Osteocyte (in vitro differentiated cells): ENCODE measurements at regions not wholly inside any gene's neighbourhood (a gene's known extent, or its start where the extent isn't known, plus 50 kb on each side); places are given as distances from the start of the nearest gene placed in this dataset.
A peak's percentile ranks its signal among the peaks of the same experiment; 100 is the strongest.

Source experiments
- DNase-seq: peaks from one replicate; pipeline ENCODE4 v3.0.0; 2021; ENCODE audit warnings: mixed read lengths; ENCODE audit not compliant: unreplicated experiment; ENCODE audit errors: extremely low spot score
- H3K27ac Mint-ChIP-seq: one replicate; pipeline ENCODE4 v1.8.0; 2021; ENCODE audit warnings: mild to moderate bottlenecking, mixed read lengths; ENCODE audit not compliant: unreplicated experiment
- H3K27me3 Mint-ChIP-seq: one replicate; pipeline ENCODE4 v1.8.0; 2021; ENCODE audit warnings: mixed read lengths; ENCODE audit not compliant: unreplicated experiment
- H3K36me3 Mint-ChIP-seq: one replicate; pipeline ENCODE4 v1.8.0; 2021; ENCODE audit warnings: mixed read lengths; ENCODE audit not compliant: unreplicated experiment
- H3K4me1 Mint-ChIP-seq: one replicate; pipeline ENCODE4 v1.8.0; 2021; ENCODE audit warnings: mixed read lengths; ENCODE audit not compliant: unreplicated experiment
- H3K4me3 Mint-ChIP-seq: one replicate; pipeline ENCODE4 v1.8.0; 2021; ENCODE audit warnings: mild to moderate bottlenecking, moderate library complexity, mixed read lengths; ENCODE audit not compliant: unreplicated experiment
- H3K9me3 Mint-ChIP-seq: one replicate; pipeline ENCODE4 v1.8.0; 2021; ENCODE audit warnings: mixed read lengths; ENCODE audit not compliant: unreplicated experiment
- CTCF ChIP-seq: fragments of 200-600 bp; sonication (generic); IDR thresholded peaks from 2 replicates; pipeline ENCODE4 v1.5.0; 2021; ENCODE audit warnings: antibody characterized with exemption, mild to moderate bottlenecking, moderate library complexity

DNA sequence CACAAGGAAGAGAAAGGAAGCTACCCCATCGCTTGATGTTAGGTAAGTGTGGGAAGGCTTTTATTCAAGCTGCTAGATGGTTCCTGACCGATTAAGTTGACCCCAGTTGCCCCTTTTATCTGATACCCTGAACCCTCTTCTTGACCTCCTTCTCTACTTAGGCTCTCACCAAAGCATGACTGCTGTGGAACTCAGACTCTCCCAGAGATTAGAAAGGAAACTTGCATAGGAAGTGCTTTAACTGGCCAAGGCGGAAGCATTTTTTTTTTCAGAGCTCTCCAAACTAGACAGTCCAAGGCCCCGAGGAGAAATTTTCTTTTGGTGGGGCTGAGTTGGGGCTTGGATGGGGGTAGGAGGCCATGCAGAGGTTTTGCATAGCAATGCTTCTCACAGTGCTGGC is 101.3 kb upstream of the USP24 start:
- no peak overlapping the region for H3K4me3 Mint-ChIP-seq
- H3K4me1 Mint-ChIP-seq: peaks cover 25% of the 10 kb centered on the region
- no peaks in the 10 kb centered on the region for H3K36me3 Mint-ChIP-seq
- TF ChIP-seq CTCF: no peak
- no peaks in the 10 kb centered on the region for H3K27me3 Mint-ChIP-seq
- no peak overlapping the region for H3K27ac Mint-ChIP-seq
- DNase-seq: no peak
- no peaks in the 10 kb centered on the region for H3K9me3 Mint-ChIP-seq

DNA sequence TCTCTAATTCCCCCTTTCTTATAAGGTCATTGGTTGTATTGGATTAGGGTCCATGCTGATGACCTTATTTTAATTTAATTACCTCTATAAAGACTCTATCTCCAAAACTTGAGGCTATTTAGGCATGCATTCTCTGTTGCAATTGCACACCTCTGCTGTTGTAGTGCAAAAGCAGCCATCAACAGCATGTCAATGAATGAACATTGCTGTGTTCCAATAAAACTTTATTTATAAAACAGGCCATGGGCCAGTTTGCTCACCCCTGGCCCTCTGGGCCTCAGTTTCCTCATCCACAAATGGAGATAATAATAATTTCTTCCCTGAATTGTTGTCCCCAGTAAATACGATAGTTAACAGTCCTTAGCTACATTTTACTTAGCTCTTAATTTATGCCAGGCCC is 100.4 kb upstream of the USP24 start:
- no peaks in the 10 kb centered on the region for H3K36me3 Mint-ChIP-seq

DNA sequence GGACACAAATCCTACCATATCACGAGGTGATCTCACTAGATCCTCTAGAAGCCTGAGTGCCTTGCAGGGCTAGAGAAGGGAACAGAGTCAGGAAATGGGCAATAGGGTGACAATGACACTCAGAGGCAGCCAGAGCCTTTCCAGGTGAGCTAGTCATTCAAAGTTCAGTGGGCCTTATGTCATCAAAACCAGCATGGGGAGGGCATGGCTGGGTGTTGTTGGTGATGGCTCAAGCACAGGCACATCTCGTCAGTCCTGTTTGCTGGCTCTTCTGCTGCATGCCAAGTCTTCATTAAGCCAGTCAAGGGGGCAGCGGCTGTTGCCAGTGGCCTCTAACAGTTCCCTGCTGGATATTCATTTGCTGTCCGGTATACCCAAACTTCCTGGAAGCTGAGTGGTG is 99.6 kb upstream of the USP24 start:
- no peak overlapping the region for H3K27ac Mint-ChIP-seq
- peaks cover 32% of the 10 kb centered on the region for H3K4me1 Mint-ChIP-seq

More for the DNA sequence above, 100.4 kb upstream of the USP24 start:
- Mint-ChIP-seq H3K4me1 (peaks cover 30% of the 10 kb centered on the region), H3K27me3 (no peaks in the 10 kb centered on the region), H3K27ac (no peak overlapping the region), H3K4me3 (no peak overlapping the region), H3K9me3 (no peaks in the 10 kb centered on the region)
- TF ChIP-seq CTCF: no peak
- DNase-seq: no peak

GRCh38 chr1:55313903-55314302 is 98.7 kb upstream of the USP24 start:
- no peak for DNase-seq
- TF ChIP-seq CTCF: no peak
- Mint-ChIP-seq H3K36me3 (no peaks in the 10 kb centered on the region), H3K27ac (no peak overlapping the region), H3K4me1 (peaks cover 31% of the 10 kb centered on the region), H3K27me3 (no peaks in the 10 kb centered on the region), H3K9me3 (no peaks in the 10 kb centered on the region), H3K4me3 (no peak overlapping the region)

More for the DNA sequence above, 99.6 kb upstream of the USP24 start:
- DNase-seq: no peak
- TF ChIP-seq CTCF: no peak
- Mint-ChIP-seq H3K36me3 (no peaks in the 10 kb centered on the region), H3K27me3 (no peaks in the 10 kb centered on the region), H3K9me3 (no peaks in the 10 kb centered on the region), H3K4me3 (no peak overlapping the region)

DNA sequence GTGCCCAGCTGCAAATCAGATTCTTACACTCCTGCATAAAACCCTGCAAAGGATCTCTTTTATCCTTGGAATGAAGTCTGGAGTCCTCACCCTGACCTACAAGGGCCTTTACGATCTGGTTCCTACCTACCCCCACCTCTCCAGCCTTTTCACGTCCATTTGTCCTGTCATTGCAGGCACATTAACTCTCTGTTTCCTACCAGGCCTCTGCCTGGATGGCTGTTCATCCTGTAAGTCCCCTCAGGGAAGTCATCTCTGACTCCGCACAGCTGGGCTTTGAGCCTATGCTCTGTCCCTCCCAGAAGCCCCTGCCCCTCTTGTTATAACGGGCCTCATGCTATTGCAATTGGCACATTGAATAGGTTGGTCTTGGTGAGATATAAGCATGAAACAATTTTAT is 96.8 kb upstream of the USP24 start:
- no peaks in the 10 kb centered on the region for H3K36me3 Mint-ChIP-seq
- H3K27me3 Mint-ChIP-seq: peaks cover 2% of the 10 kb centered on the region
- peak overlapping the region; percentile 35 for H3K27ac Mint-ChIP-seq
- no peaks in the 10 kb centered on the region for H3K9me3 Mint-ChIP-seq
- no peak for DNase-seq
- peaks cover 22% of the 10 kb centered on the region for H3K4me1 Mint-ChIP-seq
- TF ChIP-seq CTCF: no peak
- H3K4me3 Mint-ChIP-seq: no peak overlapping the region
